ENCODE measurements at regions not wholly inside any gene's neighbourhood (a gene's known extent, or its start where the extent isn't known, plus 50 kb on each side); places are given as distances from the start of the nearest gene placed in this dataset.

GRCh38 chr1:30360281-30360680 lies 363.1 kb downstream of the MATN1 start:
- TF ChIP-seq, protein P1, sequence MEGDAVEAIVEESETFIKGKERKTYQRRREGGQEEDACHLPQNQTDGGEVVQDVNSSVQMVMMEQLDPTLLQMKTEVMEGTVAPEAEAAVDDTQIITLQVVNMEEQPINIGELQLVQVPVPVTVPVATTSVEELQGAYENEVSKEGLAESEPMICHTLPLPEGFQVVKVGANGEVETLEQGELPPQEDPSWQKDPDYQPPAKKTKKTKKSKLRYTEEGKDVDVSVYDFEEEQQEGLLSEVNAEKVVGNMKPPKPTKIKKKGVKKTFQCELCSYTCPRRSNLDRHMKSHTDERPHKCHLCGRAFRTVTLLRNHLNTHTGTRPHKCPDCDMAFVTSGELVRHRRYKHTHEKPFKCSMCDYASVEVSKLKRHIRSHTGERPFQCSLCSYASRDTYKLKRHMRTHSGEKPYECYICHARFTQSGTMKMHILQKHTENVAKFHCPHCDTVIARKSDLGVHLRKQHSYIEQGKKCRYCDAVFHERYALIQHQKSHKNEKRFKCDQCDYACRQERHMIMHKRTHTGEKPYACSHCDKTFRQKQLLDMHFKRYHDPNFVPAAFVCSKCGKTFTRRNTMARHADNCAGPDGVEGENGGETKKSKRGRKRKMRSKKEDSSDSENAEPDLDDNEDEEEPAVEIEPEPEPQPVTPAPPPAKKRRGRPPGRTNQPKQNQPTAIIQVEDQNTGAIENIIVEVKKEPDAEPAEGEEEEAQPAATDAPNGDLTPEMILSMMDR (IDR thresholded peaks at IDR 0.05): no peak
- TF ChIP-seq POLR2A (IDR thresholded peaks at IDR 0.05): no peak

All from thyroid gland (tissue), 4 donors.